IMR-90 (cell line): ENCODE measurements at regions not wholly inside any gene's neighbourhood (a gene's known extent, or its start where the extent isn't known, plus 50 kb on each side); places are given as distances from the start of the nearest gene placed in this dataset.

Source experiments
- ATAC-seq: fragments of 200-7000 bp; cut with Tn5 transposase; 2 replicates; pipeline ENCODE4 v1.9.1; 2020; ENCODE audit warnings: low read depth, mild to moderate bottlenecking, moderate library complexity
- BruUV-seq: library from RNA; stranded (reverse); fragments of 400-500 nt; replicated peaks from 2 replicates; lab custom pipeline; 2021; lab: Mats Ljungman, UMichigan
- CTCF ChIA-PET: fragments of 300-600 bp; formaldehyde crosslinking; extraction: SDS; loops from one replicate; lab custom pipeline; 2021; ENCODE audit warnings: antibody characterized with exemption; lab: Yijun Ruan, JAX
- POLR2A ChIA-PET: fragments of 300-600 bp; sonication (Branson Sonifier 250); formaldehyde crosslinking; loops from one replicate; lab custom pipeline; 2022; ENCODE audit warnings: antibody characterized with exemption; ENCODE audit not compliant: unreplicated experiment; lab: Charles Lee
- DNase-seq: peaks from one replicate; pipeline ENCODE4 v3.0.0; 2013
- H2AFZ ChIP-seq: replicated peaks from 2 replicates; pipeline ENCODE3; 2013; ENCODE audit warnings: low read length, mild to moderate bottlenecking; ENCODE audit not compliant: poor library complexity
- H2AK5ac ChIP-seq: 2 replicates; pipeline ENCODE4 v1.6.1; 2013; ENCODE audit warnings: low read depth, low read length, inconsistent platforms
- H2AK9ac ChIP-seq: replicated peaks from 2 replicates; pipeline ENCODE3; 2013; ENCODE audit warnings: mild to moderate bottlenecking, low read depth, low read length, moderate library complexity; ENCODE audit not compliant: poor library complexity
- H2BK120ac ChIP-seq: 2 replicates; pipeline ENCODE4 v1.6.1; 2013; ENCODE audit warnings: low read depth, low read length, inconsistent platforms
- H2BK15ac ChIP-seq: 3 replicates; pipeline ENCODE4 v1.6.1; 2013; ENCODE audit warnings: low read depth, low read length, inconsistent platforms
- H2BK20ac ChIP-seq: 2 replicates; pipeline ENCODE4 v1.6.1; 2013; ENCODE audit warnings: low read depth, mild to moderate bottlenecking, inconsistent platforms, low read length, moderate library complexity
- H2BK5ac ChIP-seq: 2 replicates; pipeline ENCODE4 v1.6.1; 2013; ENCODE audit warnings: mild to moderate bottlenecking, low read depth, low read length, inconsistent platforms; ENCODE audit not compliant: poor library complexity, severe bottlenecking
- H3K14ac ChIP-seq: replicated peaks from 2 replicates; pipeline ENCODE4 v1.6.1; 2013; ENCODE audit warnings: low read depth, low read length, inconsistent platforms
- H3K18ac ChIP-seq: 2 replicates; pipeline ENCODE4 v1.6.1; 2013; ENCODE audit warnings: low read depth, low read length, control low read depth
- H3K23ac ChIP-seq: 2 replicates; pipeline ENCODE4 v1.6.1; 2013; ENCODE audit warnings: low read depth, low read length, inconsistent platforms
- H3K27ac ChIP-seq: 2 replicates; pipeline ENCODE4 v1.5.1; 2013; ENCODE audit warnings: mild to moderate bottlenecking, control low read depth, low read length; ENCODE audit not compliant: insufficient read depth
- H3K27me3 ChIP-seq: 2 replicates; pipeline ENCODE4 v1.6.1; 2013; ENCODE audit warnings: low read length; ENCODE audit not compliant: control insufficient read depth, insufficient read depth
- H3K36me3 ChIP-seq: 2 replicates; pipeline ENCODE4 v1.6.1; 2013; ENCODE audit warnings: low read length, mixed read lengths; ENCODE audit not compliant: control insufficient read depth, insufficient read depth
- H3K4ac ChIP-seq: 2 replicates; pipeline ENCODE4 v1.6.1; 2013; ENCODE audit warnings: low read depth, low read length, inconsistent platforms
- H3K4me1 ChIP-seq: 2 replicates; pipeline ENCODE4 v1.6.1; 2013; ENCODE audit warnings: low read length, mixed read lengths; ENCODE audit not compliant: control insufficient read depth, insufficient read depth
- H3K4me2 ChIP-seq: 2 replicates; pipeline ENCODE4 v1.6.1; 2013; ENCODE audit warnings: low read depth, mild to moderate bottlenecking, control low read depth, low read length, moderate library complexity
- H3K4me3 ChIP-seq: 2 replicates; pipeline ENCODE4 v1.5.1; 2013; ENCODE audit warnings: low read depth, mild to moderate bottlenecking, control low read depth, low read length, moderate library complexity; ENCODE audit not compliant: insufficient read depth
- H3K56ac ChIP-seq: 2 replicates; pipeline ENCODE4 v1.6.1; 2013; ENCODE audit warnings: low read length, inconsistent platforms; ENCODE audit not compliant: insufficient read depth; ENCODE audit errors: extremely low read depth
- H3K79me1 ChIP-seq, 2 experiments: 2 replicates each; pipeline ENCODE4 v1.6.1; 2013; ENCODE audit warnings: low read length in 2 of 2, inconsistent platforms in 1 of 2, low read depth in 1 of 2
- H3K9ac ChIP-seq: 2 replicates; pipeline ENCODE4 v1.6.1; 2013; ENCODE audit warnings: low read depth, low read length, control low read depth
- H3K9me1 ChIP-seq: 2 replicates; pipeline ENCODE4 v1.6.1; 2013; ENCODE audit warnings: low read length, inconsistent platforms; ENCODE audit not compliant: insufficient read depth
- H3K9me3 ChIP-seq: 2 replicates; pipeline ENCODE4 v1.6.1; 2013; ENCODE audit warnings: low read length; ENCODE audit not compliant: control insufficient read depth, insufficient read depth
- H4K20me1 ChIP-seq: 2 replicates; pipeline ENCODE4 v1.6.1; 2013; ENCODE audit warnings: low read length, inconsistent platforms; ENCODE audit not compliant: insufficient read depth
- H4K5ac ChIP-seq: 2 replicates; pipeline ENCODE4 v1.6.1; 2013; ENCODE audit warnings: mild to moderate bottlenecking, low read depth, low read length, control low read depth
- H4K8ac ChIP-seq, 2 experiments: 2 replicates each; pipeline ENCODE4 v1.6.1; 2013; ENCODE audit warnings: low read depth in 2 of 2, low read length in 2 of 2, control low read depth in 1 of 2, inconsistent platforms in 1 of 2
- H4K91ac ChIP-seq: 2 replicates; pipeline ENCODE4 v1.6.1; 2013; ENCODE audit warnings: low read depth, low read length, inconsistent platforms; ENCODE audit not compliant: insufficient read depth
- CEBPB ChIP-seq: IDR thresholded peaks from 2 replicates; pipeline ENCODE4 v1.6.1; 2012; ENCODE audit warnings: low read depth, low read length, improper control_type of control experiment
- CHD1 ChIP-seq: IDR thresholded peaks from 2 replicates; pipeline ENCODE4 v1.6.1; 2012; ENCODE audit warnings: low read depth, low read length, improper control_type of control experiment
- FOS ChIP-seq: fragments of 150-350 bp; IDR thresholded peaks from 2 replicates; pipeline ENCODE4 v1.6.1; 2016; ENCODE audit warnings: low read depth, low read length
- MAFK ChIP-seq: IDR thresholded peaks from 2 replicates; pipeline ENCODE4 v1.6.1; 2012; ENCODE audit warnings: low read depth, low read length, improper control_type of control experiment
- MAZ ChIP-seq: IDR thresholded peaks from 2 replicates; pipeline ENCODE4 v1.6.1; 2012; ENCODE audit warnings: low read depth, mild to moderate bottlenecking, low read length, improper control_type of control experiment, moderate library complexity, borderline replicate concordance
- POLR2A ChIP-seq: IDR thresholded peaks from 2 replicates; pipeline ENCODE4 v1.6.1; 2012; ENCODE audit warnings: mild to moderate bottlenecking, low read depth, low read length
- SMC3 ChIP-seq: fragments of 150-350 bp; IDR thresholded peaks from 2 replicates; pipeline ENCODE4 v1.6.1; 2016; ENCODE audit warnings: low read depth, mild to moderate bottlenecking, antibody characterized with exemption, low read length, moderate library complexity
- WGBS, 2 experiments: methylation state at CpG; one replicate each; pipeline versions ENCODE4 v1.1.5 to v1.1.7; 2013; ENCODE audit warnings: missing lambda C conversion rate in 2 of 2; ENCODE audit not compliant: insufficient read length in 1 of 2; ENCODE audit errors: extremely low coverage in 2 of 2; 5-methylcytosine and 5-hydroxymethylcytosine counted together
- dilution Hi-C: fragments of 300-500 bp; cut with HindIII; formaldehyde crosslinking; loops from one replicate; pipeline ENCODE4 v1.14.3; 2018; ENCODE audit warnings: low sequenced_read_pairs; ENCODE audit not compliant: unreplicated experiment
- in situ Hi-C: fragments of 300-500 bp; cut with MboI; formaldehyde crosslinking; loops from 3 replicates; pipeline ENCODE4 v1.14.3; 2019; ENCODE audit warnings: low sequenced_read_pairs, inconsistent platforms, mixed read lengths
- intact Hi-C: fragments of 100-400 bp; cut with micrococcal nuclease; formaldehyde crosslinking; loops from 2 replicates; pipeline ENCODE4 v1.10.0; 2022

GRCh38 chr1:67627906-67628305 is 57.1 kb upstream of the GADD45A start:
- no peak overlapping the region for H2BK5ac ChIP-seq
- no peak overlapping the region for H2BK20ac ChIP-seq
- ChIA-PET POLR2A (no interaction called here), CTCF (no interaction called here)
- no peak overlapping the region for H3K4me2 ChIP-seq
- peaks cover 1% of the 10 kb centered on the region; the same call in 1 of the 2 replicates for H3K4me1 ChIP-seq
- 80% methylated on average over 1 of the region's 5 CpGs; no CpG with 5 or more reads in 1 of the 2 experiments for WGBS, 2 experiments
- BruUV-seq = no TSS peak
- no peak overlapping the region for H2BK120ac ChIP-seq
- H3K18ac ChIP-seq = no peak overlapping the region
- no peaks in the 10 kb centered on the region for H3K36me3 ChIP-seq
- H4K5ac ChIP-seq = no peak overlapping the region
- H2AK9ac ChIP-seq = no peak overlapping the region
- no peak overlapping the region for H2BK15ac ChIP-seq
- no peak overlapping the region for H3K56ac ChIP-seq
- no peak overlapping the region for H3K4ac ChIP-seq
- H3K9ac ChIP-seq = no peak overlapping the region
- TF ChIP-seq MAZ = no peak
- no peak for TF ChIP-seq SMC3
- TF ChIP-seq MAFK = no peak
- TF ChIP-seq FOS = no peak
- TF ChIP-seq CEBPB = no peak
- no peak for TF ChIP-seq POLR2A
- no peak for TF ChIP-seq CHD1
- H4K91ac ChIP-seq = no peak overlapping the region
- H4K8ac ChIP-seq = no peak overlapping the region
- no peak overlapping the region for H3K27ac ChIP-seq
- H3K9me1 ChIP-seq = 0 out of 2 replicates have a peak, but pooled peaks cover 3% of the 10 kb centered on the region
- dilution Hi-C loops (no loop called here), intact Hi-C loops (loop anchor here (5.0 kb wide), 1 partner anchor 44 kb away; no protein-coding TSS in a partner anchor), in situ Hi-C loops (no loop called here)
- H3K4me3 ChIP-seq = no peak overlapping the region
- no peak overlapping the region for H3K14ac ChIP-seq
- no peaks in the 10 kb centered on the region; the same call in 1 of the 2 replicates for H3K27me3 ChIP-seq
- no peak overlapping the region for H2AK5ac ChIP-seq
- no peak overlapping the region for H2AFZ ChIP-seq
- DNase-seq = no peak
- no peak for ATAC-seq
- no peak overlapping the region for H3K23ac ChIP-seq
- no peaks in the 10 kb centered on the region for H4K20me1 ChIP-seq
- no peaks in the 10 kb centered on the region for H3K9me3 ChIP-seq
- H3K79me1 ChIP-seq = no peaks in the 10 kb centered on the region
